ENCODE measurements at regions not wholly inside any gene's neighbourhood (a gene's known extent, or its start where the extent isn't known, plus 50 kb on each side); places are given as distances from the start of the nearest gene placed in this dataset.

DNA sequence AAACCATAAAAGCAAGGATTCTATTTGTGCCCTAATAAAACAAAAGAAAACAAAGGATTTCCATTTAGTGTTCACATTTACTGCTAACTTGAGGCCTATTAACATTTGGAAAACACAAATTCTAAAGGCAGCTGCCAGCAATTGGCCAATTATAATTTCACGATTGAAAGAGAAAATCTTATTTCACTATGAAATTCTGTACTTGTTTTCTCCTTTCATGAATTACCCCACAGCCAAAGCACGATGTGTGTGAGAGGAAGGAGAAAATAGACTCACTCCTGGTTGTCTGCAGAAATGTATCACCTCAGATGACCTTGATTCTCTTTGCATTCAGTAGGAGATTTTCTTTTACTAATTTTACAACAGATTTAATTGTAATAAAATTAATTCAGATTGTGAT is 242.8 kb upstream of the GBE1 start:
- DNase-seq (no peak), ATAC-seq (replicated peaks in 1 of 4) (no peak)
- no peak overlapping the region for H3K4me3 ChIP-seq (ENCODE audit: control insufficient read depth in 1 of 2, extremely low read depth in 1 of 2, low read length in 1 of 2)
- H3K36me3 Mint-ChIP-seq, result no peaks in the 10 kb centered on the region
- WGBS (ENCODE audit: insufficient coverage), result no CpG with 5 or more reads among the region's 2 CpGs
- POLR2A ChIA-PET, result no interaction called here
- H3K27me3 Mint-ChIP-seq, result no peaks in the 10 kb centered on the region
- CTCF ChIA-PET, result no interaction called here
- H3K4me1 ChIP-seq (ENCODE audit: control insufficient read depth in 1 of 2, extremely low read depth in 1 of 2, insufficient read depth in 2 of 2, low read length in 2 of 2), result no peaks in the 10 kb centered on the region
- H3K27ac Mint-ChIP-seq, result no peak overlapping the region
- no peaks in the 10 kb centered on the region for H3K9me3 ChIP-seq
- H3K4me3 Mint-ChIP-seq, result no peak overlapping the region
- no peak overlapping the region for H3K27ac ChIP-seq (ENCODE audit: low read length)
- peaks cover 4 to 11% (median 7%) of the 10 kb centered on the region in 3 donors for H3K9me3 Mint-ChIP-seq
- H3K27me3 ChIP-seq (replicated peaks in 1 of 2; ENCODE audit: control insufficient read depth in 2 of 2, extremely low read depth in 1 of 2, insufficient read depth in 2 of 2, low read length in 1 of 2), result no peaks in the 10 kb centered on the region
- H3K4me1 Mint-ChIP-seq, result no peaks in the 10 kb centered on the region
- H3K36me3 ChIP-seq (ENCODE audit: control insufficient read depth in 2 of 2, extremely low read depth in 1 of 2, insufficient read depth in 1 of 2, low read length in 1 of 2), result no peaks in the 10 kb centered on the region

DNA sequence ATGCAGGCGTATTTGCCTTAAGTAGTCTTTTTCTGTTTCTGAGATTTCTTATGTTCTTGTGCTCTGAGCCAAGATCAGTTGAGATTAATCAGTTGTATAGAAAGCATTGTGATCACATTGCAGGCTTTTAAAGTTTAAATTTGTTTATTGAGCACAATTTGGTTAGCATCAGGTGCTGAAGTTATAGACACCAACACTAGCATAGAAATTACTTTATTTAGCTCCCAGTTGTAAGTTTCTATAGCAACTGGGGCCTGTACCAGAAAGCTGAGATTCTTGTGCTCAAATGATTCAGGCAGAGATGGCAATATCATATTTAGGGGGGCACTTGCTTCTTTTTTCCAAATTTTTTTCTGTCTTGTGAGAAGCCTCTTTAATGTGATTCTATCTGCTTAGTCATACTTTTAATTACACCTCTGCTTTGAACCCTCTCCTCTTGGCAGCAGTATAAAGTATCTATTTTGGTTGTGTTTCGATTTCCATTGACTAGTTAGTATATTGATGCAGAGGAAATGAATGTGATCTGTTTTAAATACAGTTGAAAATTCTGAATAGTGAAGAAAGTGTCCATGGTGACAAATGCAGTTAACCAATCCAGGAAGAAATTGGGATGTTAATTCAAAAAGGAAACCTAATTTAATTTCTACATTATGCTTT is 241.7 kb upstream of the GBE1 start:
- Mint-ChIP-seq H3K36me3 (no peaks in the 10 kb centered on the region), H3K27ac (no peak overlapping the region), H3K9me3 (peaks cover 0 to 8% (median 4%) of the 10 kb centered on the region in 3 donors), H3K4me3 (no peak overlapping the region), H3K4me1 (no peaks in the 10 kb centered on the region), H3K27me3 (no peaks in the 10 kb centered on the region)
- POLR2A ChIA-PET, result no interaction called here
- Histone ChIP-seq H3K4me3 (ENCODE audit: control insufficient read depth in 1 of 2, extremely low read depth in 1 of 2, low read length in 1 of 2) (no peak overlapping the region), H3K27me3 (replicated peaks in 1 of 2; ENCODE audit: control insufficient read depth in 2 of 2, extremely low read depth in 1 of 2, insufficient read depth in 2 of 2, low read length in 1 of 2) (no peaks in the 10 kb centered on the region), H3K9me3 (no peaks in the 10 kb centered on the region), H3K27ac (ENCODE audit: low read length) (no peak overlapping the region), H3K36me3 (ENCODE audit: control insufficient read depth in 2 of 2, extremely low read depth in 1 of 2, insufficient read depth in 1 of 2, low read length in 1 of 2) (no peaks in the 10 kb centered on the region), H3K4me1 (ENCODE audit: control insufficient read depth in 1 of 2, extremely low read depth in 1 of 2, insufficient read depth in 2 of 2, low read length in 2 of 2) (no peaks in the 10 kb centered on the region)
- no peak for ATAC-seq (replicated peaks in 1 of 4)
- WGBS (ENCODE audit: insufficient coverage), result 67% methylated on average over 1 of the region's 2 CpGs
- CTCF ChIA-PET, result interaction anchor here in 1 of 2 donors (0.5 kb wide), 1 partner anchor 94 kb away, joined by 3 read pairs; no protein-coding TSS in a partner anchor
- DNase-seq, result no peak

DNA sequence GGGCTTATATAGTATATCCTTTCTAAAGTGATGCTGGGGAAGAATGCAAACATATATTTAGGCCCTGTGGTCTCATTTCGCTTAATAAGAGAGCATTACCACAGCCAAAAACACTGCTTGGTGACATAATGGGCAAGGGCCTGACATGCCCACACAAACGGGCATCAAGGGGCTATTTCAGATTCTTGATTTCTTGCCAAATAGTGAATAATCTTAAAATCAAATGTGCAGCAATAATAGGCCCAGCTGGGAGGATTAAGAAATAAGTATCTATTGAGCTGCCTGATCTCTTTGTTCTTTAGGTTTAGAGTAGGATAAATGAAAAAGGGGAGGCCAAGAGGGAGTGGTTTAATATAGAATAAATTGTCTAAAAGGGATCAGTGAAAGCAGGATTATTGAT is 241.0 kb upstream of the GBE1 start:
- H3K27me3 ChIP-seq (replicated peaks in 1 of 2; ENCODE audit: control insufficient read depth in 2 of 2, extremely low read depth in 1 of 2, insufficient read depth in 2 of 2, low read length in 1 of 2), result no peaks in the 10 kb centered on the region
- ChIA-PET POLR2A (no interaction called here), CTCF (interaction anchor here in 1 of 2 donors (0.5 kb wide), 1 partner anchor 93 kb away, joined by 3 read pairs; no protein-coding TSS in a partner anchor)
- Mint-ChIP-seq H3K36me3 (no peaks in the 10 kb centered on the region), H3K9me3 (peaks cover 0 to 5% (median 4%) of the 10 kb centered on the region in 3 donors), H3K27me3 (no peaks in the 10 kb centered on the region), H3K27ac (no peak overlapping the region), H3K4me3 (no peak overlapping the region), H3K4me1 (no peaks in the 10 kb centered on the region)
- H3K4me1 ChIP-seq (ENCODE audit: control insufficient read depth in 1 of 2, extremely low read depth in 1 of 2, insufficient read depth in 2 of 2, low read length in 2 of 2), result no peaks in the 10 kb centered on the region
- H3K36me3 ChIP-seq (ENCODE audit: control insufficient read depth in 2 of 2, extremely low read depth in 1 of 2, insufficient read depth in 1 of 2, low read length in 1 of 2), result no peaks in the 10 kb centered on the region
- 57% methylated on average over 1 of the region's 2 CpGs for WGBS (ENCODE audit: insufficient coverage)
- H3K9me3 ChIP-seq, result no peaks in the 10 kb centered on the region
- H3K27ac ChIP-seq (ENCODE audit: low read length), result no peak overlapping the region
- no peak overlapping the region for H3K4me3 ChIP-seq (ENCODE audit: control insufficient read depth in 1 of 2, extremely low read depth in 1 of 2, low read length in 1 of 2)
- no peak for DNase-seq
- ATAC-seq (replicated peaks in 1 of 4), result no peak

DNA sequence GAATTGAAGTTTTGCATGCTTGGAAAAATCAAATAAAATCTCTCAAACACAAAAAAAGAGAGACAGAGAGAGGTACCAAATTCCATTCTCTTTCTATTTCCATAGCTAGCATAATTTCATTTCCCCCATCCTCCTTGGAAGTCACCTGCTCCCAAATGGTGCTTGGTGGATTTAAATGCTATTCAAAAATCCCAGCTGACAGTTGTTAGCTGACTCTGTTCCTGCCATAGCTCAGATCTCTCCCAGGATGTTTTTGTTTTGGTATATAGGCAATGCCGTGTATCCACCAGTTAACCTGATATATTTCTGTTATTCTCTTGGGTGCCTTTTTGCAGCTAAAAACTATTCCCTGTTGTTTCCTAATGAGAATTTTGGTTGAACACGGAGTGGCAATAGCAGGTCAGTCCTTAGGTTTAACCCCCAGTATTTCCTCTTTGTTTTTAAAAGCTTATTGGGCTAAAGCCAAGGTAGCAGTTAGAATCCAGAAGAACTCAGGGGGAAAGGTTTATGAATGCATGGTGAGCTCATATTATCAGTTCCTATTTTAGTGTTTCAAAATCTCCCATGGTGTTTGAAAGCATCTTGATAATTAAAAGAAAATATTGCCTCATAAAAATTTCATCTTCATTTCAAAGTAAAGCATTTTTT is 240.0 kb upstream of the GBE1 start:
- no peaks in the 10 kb centered on the region for H3K36me3 ChIP-seq (ENCODE audit: control insufficient read depth in 2 of 2, extremely low read depth in 1 of 2, insufficient read depth in 1 of 2, low read length in 1 of 2)
- Mint-ChIP-seq H3K36me3 (no peaks in the 10 kb centered on the region), H3K9me3 (peaks cover 0 to 2% (median 0%) of the 10 kb centered on the region in 3 donors), H3K4me1 (no peaks in the 10 kb centered on the region), H3K27me3 (no peaks in the 10 kb centered on the region), H3K27ac (no peak overlapping the region), H3K4me3 (no peak overlapping the region)
- no peaks in the 10 kb centered on the region for H3K9me3 ChIP-seq
- ATAC-seq (replicated peaks in 1 of 4) (no peak), DNase-seq (no peak)
- POLR2A ChIA-PET, result no interaction called here
- H3K27ac ChIP-seq (ENCODE audit: low read length), result no peak overlapping the region
- CTCF ChIA-PET, result no interaction called here
- no peaks in the 10 kb centered on the region for H3K4me1 ChIP-seq (ENCODE audit: control insufficient read depth in 1 of 2, extremely low read depth in 1 of 2, insufficient read depth in 2 of 2, low read length in 2 of 2)
- no peaks in the 10 kb centered on the region for H3K27me3 ChIP-seq (replicated peaks in 1 of 2; ENCODE audit: control insufficient read depth in 2 of 2, extremely low read depth in 1 of 2, insufficient read depth in 2 of 2, low read length in 1 of 2)
- WGBS (ENCODE audit: insufficient coverage), result 80% methylated on average over 1 of the region's 2 CpGs
- no peak overlapping the region for H3K4me3 ChIP-seq (ENCODE audit: control insufficient read depth in 1 of 2, extremely low read depth in 1 of 2, low read length in 1 of 2)

DNA sequence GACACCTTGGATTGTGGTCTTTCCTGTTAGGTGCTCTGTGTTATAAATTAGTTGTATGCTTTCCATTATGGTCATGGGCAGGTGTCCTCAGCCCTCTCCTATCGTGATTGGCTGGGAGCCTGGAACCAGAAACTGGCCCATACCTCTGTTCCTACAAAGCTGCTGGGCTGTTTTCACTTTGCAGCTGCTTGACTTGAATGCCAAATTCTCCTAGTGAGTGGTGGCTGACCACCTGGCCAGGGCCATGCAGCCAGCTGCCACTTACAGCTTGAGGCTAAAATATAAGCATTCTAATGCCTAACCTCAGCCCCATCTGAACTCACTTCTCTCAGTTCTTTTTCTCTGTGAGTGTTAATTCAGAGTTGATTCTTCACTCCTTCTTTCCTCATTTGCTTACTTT is 239.3 kb upstream of the GBE1 start:
- peaks cover 0 to 8% (median 0%) of the 10 kb centered on the region in 3 donors for H3K9me3 Mint-ChIP-seq
- ATAC-seq (replicated peaks in 1 of 4) (no peak), DNase-seq (no peak)
- no peaks in the 10 kb centered on the region for H3K36me3 Mint-ChIP-seq
- no peaks in the 10 kb centered on the region for H3K9me3 ChIP-seq
- POLR2A ChIA-PET, result no interaction called here
- no peaks in the 10 kb centered on the region for H3K4me1 ChIP-seq (ENCODE audit: control insufficient read depth in 1 of 2, extremely low read depth in 1 of 2, insufficient read depth in 2 of 2, low read length in 2 of 2)
- H3K27ac ChIP-seq (ENCODE audit: low read length), result no peak overlapping the region
- no peaks in the 10 kb centered on the region for H3K36me3 ChIP-seq (ENCODE audit: control insufficient read depth in 2 of 2, extremely low read depth in 1 of 2, insufficient read depth in 1 of 2, low read length in 1 of 2)
- no peak overlapping the region for H3K4me3 ChIP-seq (ENCODE audit: control insufficient read depth in 1 of 2, extremely low read depth in 1 of 2, low read length in 1 of 2)
- no peaks in the 10 kb centered on the region for H3K27me3 Mint-ChIP-seq
- H3K4me3 Mint-ChIP-seq, result no peak overlapping the region
- CTCF ChIA-PET, result no interaction called here
- H3K4me1 Mint-ChIP-seq, result no peaks in the 10 kb centered on the region
- H3K27ac Mint-ChIP-seq, result no peak overlapping the region
- no peaks in the 10 kb centered on the region for H3K27me3 ChIP-seq (replicated peaks in 1 of 2; ENCODE audit: control insufficient read depth in 2 of 2, extremely low read depth in 1 of 2, insufficient read depth in 2 of 2, low read length in 1 of 2)
- 63% methylated on average over 1 of the region's 1 CpG for WGBS (ENCODE audit: insufficient coverage)

DNA sequence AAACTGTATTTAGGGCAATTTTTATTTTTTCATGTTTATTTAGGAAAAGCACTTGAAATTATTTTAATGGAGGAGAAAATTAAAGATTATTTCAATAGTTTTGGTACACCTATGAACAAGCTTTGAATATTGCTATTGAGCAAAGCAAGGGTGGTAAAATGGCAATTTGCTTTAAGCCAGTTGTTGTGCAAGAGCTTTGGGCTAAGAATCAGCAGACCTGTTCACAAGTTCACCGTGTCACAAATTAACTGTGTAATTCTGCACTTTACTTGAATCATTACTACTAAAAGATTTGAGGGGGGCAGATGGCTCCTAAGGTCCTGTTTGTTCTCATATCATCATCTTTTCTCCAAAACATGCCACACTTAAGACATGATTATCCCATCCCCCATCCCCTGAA is 238.9 kb upstream of the GBE1 start:
- no peaks in the 10 kb centered on the region for H3K27me3 ChIP-seq (replicated peaks in 1 of 2; ENCODE audit: control insufficient read depth in 2 of 2, extremely low read depth in 1 of 2, insufficient read depth in 2 of 2, low read length in 1 of 2)
- no peaks in the 10 kb centered on the region for H3K9me3 ChIP-seq
- Mint-ChIP-seq H3K4me1 (no peaks in the 10 kb centered on the region), H3K9me3 (peaks cover 0 to 8% (median 0%) of the 10 kb centered on the region in 3 donors), H3K36me3 (no peaks in the 10 kb centered on the region), H3K27me3 (no peaks in the 10 kb centered on the region), H3K27ac (no peak overlapping the region), H3K4me3 (no peak overlapping the region)
- no peak overlapping the region for H3K27ac ChIP-seq (ENCODE audit: low read length)
- no peaks in the 10 kb centered on the region for H3K4me1 ChIP-seq (ENCODE audit: control insufficient read depth in 1 of 2, extremely low read depth in 1 of 2, insufficient read depth in 2 of 2, low read length in 2 of 2)
- POLR2A ChIA-PET, result no interaction called here
- H3K4me3 ChIP-seq (ENCODE audit: control insufficient read depth in 1 of 2, extremely low read depth in 1 of 2, low read length in 1 of 2), result no peak overlapping the region
- CTCF ChIA-PET, result no interaction called here
- DNase-seq, result no peak
- no peak for ATAC-seq (replicated peaks in 1 of 4)
- no peaks in the 10 kb centered on the region for H3K36me3 ChIP-seq (ENCODE audit: control insufficient read depth in 2 of 2, extremely low read depth in 1 of 2, insufficient read depth in 1 of 2, low read length in 1 of 2)
- no CpG with 5 or more reads among the region's 1 CpG for WGBS (ENCODE audit: insufficient coverage)
